ENCODE measurements at regions not wholly inside any gene's neighbourhood (a gene's known extent, or its start where the extent isn't known, plus 50 kb on each side); places are given as distances from the start of the nearest gene placed in this dataset.

DNA sequence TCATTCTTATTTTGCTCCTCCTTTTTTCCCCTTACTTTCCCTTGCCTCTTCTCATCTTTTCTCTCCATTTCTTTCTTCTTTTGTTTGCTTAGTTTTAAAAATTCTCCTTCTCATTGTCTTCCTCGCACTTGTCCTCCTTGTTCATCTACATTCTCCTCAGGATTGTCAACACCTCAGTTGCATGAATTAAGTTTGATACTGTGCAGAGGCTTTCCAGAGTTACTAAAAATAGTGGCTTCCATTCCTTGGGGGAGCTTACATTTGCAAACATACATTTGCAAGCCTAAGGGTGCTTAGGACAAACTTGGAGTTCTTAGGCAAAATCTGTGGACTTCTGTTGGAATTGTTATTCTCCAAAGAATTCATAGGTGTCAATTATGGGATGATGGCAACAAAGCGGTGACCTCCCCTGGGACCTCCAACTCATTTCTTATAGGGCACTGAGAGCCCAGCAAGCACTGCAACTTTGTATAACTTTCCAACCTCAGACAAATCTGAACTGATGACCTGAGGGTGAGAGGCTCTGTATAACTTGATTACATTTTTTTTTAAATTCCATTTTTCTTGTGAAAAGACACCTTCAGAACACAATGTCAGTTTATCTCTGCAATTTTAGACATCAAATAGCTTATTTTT lies 371.4 kb downstream of the TMEM38B start:
- no peak for TF ChIP-seq POLR2A (IDR thresholded peaks at IDR 0.05)
- TF ChIP-seq, protein P1, sequence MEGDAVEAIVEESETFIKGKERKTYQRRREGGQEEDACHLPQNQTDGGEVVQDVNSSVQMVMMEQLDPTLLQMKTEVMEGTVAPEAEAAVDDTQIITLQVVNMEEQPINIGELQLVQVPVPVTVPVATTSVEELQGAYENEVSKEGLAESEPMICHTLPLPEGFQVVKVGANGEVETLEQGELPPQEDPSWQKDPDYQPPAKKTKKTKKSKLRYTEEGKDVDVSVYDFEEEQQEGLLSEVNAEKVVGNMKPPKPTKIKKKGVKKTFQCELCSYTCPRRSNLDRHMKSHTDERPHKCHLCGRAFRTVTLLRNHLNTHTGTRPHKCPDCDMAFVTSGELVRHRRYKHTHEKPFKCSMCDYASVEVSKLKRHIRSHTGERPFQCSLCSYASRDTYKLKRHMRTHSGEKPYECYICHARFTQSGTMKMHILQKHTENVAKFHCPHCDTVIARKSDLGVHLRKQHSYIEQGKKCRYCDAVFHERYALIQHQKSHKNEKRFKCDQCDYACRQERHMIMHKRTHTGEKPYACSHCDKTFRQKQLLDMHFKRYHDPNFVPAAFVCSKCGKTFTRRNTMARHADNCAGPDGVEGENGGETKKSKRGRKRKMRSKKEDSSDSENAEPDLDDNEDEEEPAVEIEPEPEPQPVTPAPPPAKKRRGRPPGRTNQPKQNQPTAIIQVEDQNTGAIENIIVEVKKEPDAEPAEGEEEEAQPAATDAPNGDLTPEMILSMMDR (IDR thresholded peaks at IDR 0.05) = no peak
